CD8-positive, alpha-beta memory T cell (primary cell): ENCODE measurements at regions not wholly inside any gene's neighbourhood (a gene's known extent, or its start where the extent isn't known, plus 50 kb on each side); places are given as distances from the start of the nearest gene placed in this dataset.
"Not testable (repeated sequence)": the region's sequence is repeated elsewhere in the genome, so short reads cannot be mapped to it uniquely, and the experiment has no call there.

Source experiments
- CTCF ChIA-PET: fragments of 350-600 bp; sonication (Branson Sonifier 250); formaldehyde crosslinking; loops from one replicate; lab custom pipeline; 2021; ENCODE audit warnings: antibody characterized with exemption; lab: Charles Lee
- POLR2A ChIA-PET: fragments of 350-600 bp; sonication (Branson Sonifier 250); formaldehyde crosslinking; loops from one replicate; lab custom pipeline; 2021; ENCODE audit warnings: antibody characterized with exemption; lab: Charles Lee
- DNase-seq, 5 donors: peaks; one replicate each; pipeline versions ENCODE4 v3.0.0 to v3.0.0-alpha.2; 2020 to 2022; ENCODE audit warnings: mixed read lengths in 1 of 5
- H3K27ac ChIP-seq: one replicate; pipeline ENCODE4 v1.7.0; 2013; ENCODE audit warnings: low read depth, mild to moderate bottlenecking, low read length, moderate library complexity
- H3K27me3 ChIP-seq: 2 replicates; pipeline ENCODE4 v1.7.0; 2013; ENCODE audit warnings: low read length, mild to moderate bottlenecking; ENCODE audit not compliant: insufficient read depth, poor library complexity, severe bottlenecking
- H3K36me3 ChIP-seq: 2 replicates; pipeline ENCODE4 v1.7.0; 2013; ENCODE audit warnings: mild to moderate bottlenecking, low read length, moderate library complexity; ENCODE audit not compliant: insufficient read depth
- H3K4me1 ChIP-seq: 2 replicates; pipeline ENCODE4 v1.7.0; 2013; ENCODE audit warnings: mild to moderate bottlenecking, low read length, moderate library complexity; ENCODE audit not compliant: insufficient read depth
- H3K4me3 ChIP-seq: 2 replicates; pipeline ENCODE4 v1.7.0; 2013; ENCODE audit warnings: mild to moderate bottlenecking, low read length
- H3K9me3 ChIP-seq: 2 replicates; pipeline ENCODE4 v1.7.0; 2013; ENCODE audit warnings: mild to moderate bottlenecking, low read length
- H3K27ac Mint-ChIP-seq, 8 donors: one replicate each; pipeline ENCODE4 v1.8.0; 2020 to 2021; ENCODE audit warnings: mixed read lengths in 8 of 8, mild to moderate bottlenecking in 6 of 8, inconsistent platforms in 3 of 8, moderate library complexity in 3 of 8
- H3K27me3 Mint-ChIP-seq, 2 donors: one replicate each; pipeline ENCODE4 v1.8.0; 2020 to 2021; ENCODE audit warnings: mixed read lengths in 2 of 2, mild to moderate bottlenecking in 1 of 2, moderate library complexity in 1 of 2
- H3K36me3 Mint-ChIP-seq, 3 donors: one replicate each; pipeline ENCODE4 v1.8.0; 2020 to 2021; ENCODE audit warnings: mixed read lengths in 3 of 3, inconsistent platforms in 1 of 3, mild to moderate bottlenecking in 1 of 3
- H3K4me1 Mint-ChIP-seq, 3 donors: one replicate each; pipeline ENCODE4 v1.8.0; 2020 to 2021; ENCODE audit warnings: mixed read lengths in 3 of 3, inconsistent platforms in 1 of 3, mild to moderate bottlenecking in 1 of 3
- H3K4me3 Mint-ChIP-seq, 7 donors: one replicate each; pipeline ENCODE4 v1.8.0; 2020 to 2021; ENCODE audit warnings: mixed read lengths in 7 of 7, mild to moderate bottlenecking in 6 of 7, moderate library complexity in 4 of 7, inconsistent platforms in 2 of 7
- H3K9me3 Mint-ChIP-seq, 5 donors: one replicate each; pipeline ENCODE4 v1.8.0; 2020 to 2022; ENCODE audit warnings: mixed read lengths in 5 of 5, mild to moderate bottlenecking in 3 of 5, moderate library complexity in 2 of 5, inconsistent platforms in 1 of 5

GRCh38 chr10:6986927-6987326 lies 406.9 kb upstream of the PRKCQ start:
- no peaks in the 10 kb centered on the region for H3K36me3 ChIP-seq
- H3K4me3 Mint-ChIP-seq = no peak overlapping the region
- H3K9me3 ChIP-seq = no peaks in the 10 kb centered on the region
- no peaks in the 10 kb centered on the region for H3K9me3 Mint-ChIP-seq
- no peak overlapping the region for H3K27ac Mint-ChIP-seq
- no peaks in the 10 kb centered on the region for H3K27me3 Mint-ChIP-seq
- no peaks in the 10 kb centered on the region for H3K36me3 Mint-ChIP-seq
- H3K27ac ChIP-seq = no peak overlapping the region
- no peak for DNase-seq
- peaks cover 17 to 20% (median 18%) of the 10 kb centered on the region in 3 donors for H3K4me1 Mint-ChIP-seq
- CTCF ChIA-PET = no interaction called here
- peaks cover 7% of the 10 kb centered on the region for H3K4me1 ChIP-seq
- no peak overlapping the region for H3K4me3 ChIP-seq
- H3K27me3 ChIP-seq = no peaks in the 10 kb centered on the region
- POLR2A ChIA-PET = no interaction called here

- H3K4me3 ChIP-seq = no peak overlapping the region
- Mint-ChIP-seq H3K4me1 (peaks cover 11 to 13% (median 11%) of the 10 kb centered on the region in 3 donors), H3K27me3 (no peaks in the 10 kb centered on the region), H3K9me3 (no peaks in the 10 kb centered on the region), H3K36me3 (no peaks in the 10 kb centered on the region), H3K4me3 (no peak overlapping the region), H3K27ac (no peak overlapping the region)
- ChIA-PET CTCF (interaction anchor here (0.8 kb wide), 1 partner anchor 16 kb away, joined by 3 read pairs; no protein-coding TSS in a partner anchor), POLR2A (no interaction called here)
- peaks cover 2% of the 10 kb centered on the region for H3K4me1 ChIP-seq
- H3K9me3 ChIP-seq = no peaks in the 10 kb centered on the region
- DNase-seq = no peak
- H3K27me3 ChIP-seq = no peaks in the 10 kb centered on the region
- H3K36me3 ChIP-seq = no peaks in the 10 kb centered on the region
- no peak overlapping the region for H3K27ac ChIP-seq
These were observed 405.6 kb upstream of the PRKCQ start for GRCh38 chr10:6985644-6986043.

- POLR2A ChIA-PET = no interaction called here
- Histone ChIP-seq H3K4me3 (no peak overlapping the region), H3K27me3 (no peaks in the 10 kb centered on the region), H3K27ac (no peak overlapping the region), H3K4me1 (no peaks in the 10 kb centered on the region), H3K9me3 (no peaks in the 10 kb centered on the region), H3K36me3 (no peaks in the 10 kb centered on the region)
- H3K9me3 Mint-ChIP-seq = no peaks in the 10 kb centered on the region
- H3K27ac Mint-ChIP-seq = no peak overlapping the region
- CTCF ChIA-PET = no interaction called here
- no peaks in the 10 kb centered on the region for H3K27me3 Mint-ChIP-seq
- H3K36me3 Mint-ChIP-seq = no peaks in the 10 kb centered on the region
- DNase-seq = no peak
- H3K4me1 Mint-ChIP-seq = peaks cover 9 to 12% (median 10%) of the 10 kb centered on the region in 3 donors
- no peak overlapping the region for H3K4me3 Mint-ChIP-seq
These were observed 404.9 kb upstream of the PRKCQ start for GRCh38 chr10:6984971-6985370.

DNA sequence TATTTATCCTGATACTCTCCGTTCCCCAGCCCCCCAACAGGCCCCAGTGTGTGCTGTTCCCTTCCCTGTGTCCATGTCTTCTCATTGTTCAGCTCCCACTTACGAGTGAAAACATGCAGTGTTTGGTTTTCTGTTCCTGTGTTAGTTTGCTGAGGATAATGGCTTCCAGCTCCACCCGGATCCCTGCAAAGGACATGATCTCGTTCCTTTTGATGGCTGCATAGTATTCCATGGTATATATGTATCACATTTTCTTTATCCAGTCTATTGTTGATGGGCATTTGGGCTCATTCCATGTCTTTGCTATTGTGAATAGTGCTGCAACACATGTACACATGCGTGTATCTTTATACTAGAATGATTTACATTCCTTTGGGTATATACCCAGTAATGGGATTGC lies 403.9 kb upstream of the PRKCQ start:
- H3K4me3 ChIP-seq, H3K9me3 Mint-ChIP-seq, H3K4me1 Mint-ChIP-seq, H3K36me3 Mint-ChIP-seq, H3K9me3 ChIP-seq, POLR2A ChIA-PET, H3K27ac ChIP-seq, CTCF ChIA-PET, H3K4me3 Mint-ChIP-seq, H3K36me3 ChIP-seq, DNase-seq, H3K27me3 ChIP-seq, H3K27me3 Mint-ChIP-seq, H3K4me1 ChIP-seq: not testable (repeated sequence)
- peak overlapping the region in 1 of 8 donors; percentile 4 for H3K27ac Mint-ChIP-seq

- CTCF ChIA-PET = interaction anchor here (1.0 kb wide), 1 partner anchor 60 kb away, joined by 3 read pairs; no protein-coding TSS in a partner anchor
- POLR2A ChIA-PET = no interaction called here
These were observed 400.3 kb upstream of the PRKCQ start for GRCh38 chr10:6980353-6980752.

GRCh38 chr10:6979371-6979770 lies 399.3 kb upstream of the PRKCQ start:
- Mint-ChIP-seq H3K27ac (no peak overlapping the region), H3K4me1 (peaks cover 8 to 13% (median 10%) of the 10 kb centered on the region in 3 donors), H3K9me3 (peaks cover 0 to 2% (median 0%) of the 10 kb centered on the region in 5 donors), H3K4me3 (no peak overlapping the region), H3K36me3 (no peaks in the 10 kb centered on the region), H3K27me3 (no peaks in the 10 kb centered on the region)
- H3K27me3 ChIP-seq = no peaks in the 10 kb centered on the region
- H3K4me1 ChIP-seq = peaks cover 2% of the 10 kb centered on the region
- DNase-seq = no peak
- ChIA-PET CTCF (no interaction called here), POLR2A (no interaction called here)
- H3K27ac ChIP-seq = no peak overlapping the region
- H3K4me3 ChIP-seq = no peak overlapping the region
- H3K36me3 ChIP-seq = no peaks in the 10 kb centered on the region
- no peaks in the 10 kb centered on the region for H3K9me3 ChIP-seq

More at GRCh38 chr10:6980353-6980752, 400.3 kb upstream of the PRKCQ start:
- no peak for DNase-seq
- Mint-ChIP-seq H3K27ac (no peak overlapping the region), H3K4me1 (peaks cover 2 to 6% (median 4%) of the 10 kb centered on the region in 3 donors), H3K27me3 (no peaks in the 10 kb centered on the region), H3K4me3 (no peak overlapping the region), H3K36me3 (no peaks in the 10 kb centered on the region), H3K9me3 (peaks cover 0 to 2% (median 0%) of the 10 kb centered on the region in 5 donors)
- H3K27me3 ChIP-seq = no peaks in the 10 kb centered on the region
- H3K4me3 ChIP-seq = no peak overlapping the region
- H3K4me1 ChIP-seq = no peaks in the 10 kb centered on the region
- H3K9me3 ChIP-seq = no peaks in the 10 kb centered on the region
- no peak overlapping the region for H3K27ac ChIP-seq
- no peaks in the 10 kb centered on the region for H3K36me3 ChIP-seq

- Histone ChIP-seq H3K27ac (no peak overlapping the region), H3K4me3 (no peak overlapping the region), H3K9me3 (no peaks in the 10 kb centered on the region), H3K36me3 (no peaks in the 10 kb centered on the region), H3K27me3 (no peaks in the 10 kb centered on the region), H3K4me1 (peaks cover 13% of the 10 kb centered on the region)
- Mint-ChIP-seq H3K27ac (no peak overlapping the region), H3K9me3 (peaks cover 0 to 2% (median 0%) of the 10 kb centered on the region in 5 donors), H3K4me1 (peaks cover 19 to 25% (median 22%) of the 10 kb centered on the region in 3 donors), H3K27me3 (no peaks in the 10 kb centered on the region), H3K36me3 (no peaks in the 10 kb centered on the region), H3K4me3 (no peak overlapping the region)
- CTCF ChIA-PET = no interaction called here
- POLR2A ChIA-PET = no interaction called here
- DNase-seq = no peak
These were observed 398.1 kb upstream of the PRKCQ start for GRCh38 chr10:6978187-6978627.

GRCh38 chr10:6977398-6978186 lies 397.5 kb upstream of the PRKCQ start:
- Histone ChIP-seq H3K9me3 (no peaks in the 10 kb centered on the region), H3K4me3 (no peak overlapping the region), H3K36me3 (no peaks in the 10 kb centered on the region), H3K27ac (no peak overlapping the region), H3K4me1 (peaks cover 16% of the 10 kb centered on the region), H3K27me3 (no peaks in the 10 kb centered on the region)
- no peak overlapping the region for H3K27ac Mint-ChIP-seq
- DNase-seq = no peak
- POLR2A ChIA-PET = no interaction called here
- H3K27me3 Mint-ChIP-seq = no peaks in the 10 kb centered on the region
- no peak overlapping the region for H3K4me3 Mint-ChIP-seq
- peaks cover 0 to 2% (median 0%) of the 10 kb centered on the region in 5 donors for H3K9me3 Mint-ChIP-seq
- H3K4me1 Mint-ChIP-seq = peaks cover 21 to 31% (median 28%) of the 10 kb centered on the region in 3 donors
- H3K36me3 Mint-ChIP-seq = no peaks in the 10 kb centered on the region
- CTCF ChIA-PET = interaction anchor here (1.1 kb wide), 1 partner anchor 58 kb away, joined by 4 read pairs; no protein-coding TSS in a partner anchor
